ENCODE measurements at regions not wholly inside any gene's neighbourhood (a gene's known extent, or its start where the extent isn't known, plus 50 kb on each side); places are given as distances from the start of the nearest gene placed in this dataset.

- TF ChIP-seq CTCF (IDR thresholded peaks at IDR 0.05 in 2 of 3, conservative IDR thresholded peaks at IDR 0.05 in 1 of 3; ENCODE audit: borderline replicate concordance in 1 of 3, insufficient read depth in 1 of 3, low read depth in 2 of 3, low read length in 2 of 3) (no peak), ZNF274 (IDR thresholded peaks at IDR 0.05; ENCODE audit: low read depth, low read length) (no peak), ZBTB33 (IDR thresholded peaks at IDR 0.05; ENCODE audit: extremely low read depth, insufficient replicate concordance, low read length) (no peak), FOSL1 (IDR thresholded peaks at IDR 0.05; ENCODE audit: low read depth) (no peak), SP1 (IDR thresholded peaks at IDR 0.05; ENCODE audit: low read depth) (no peak), POLR2A (IDR thresholded peaks at IDR 0.05; ENCODE audit: borderline replicate concordance, extremely low read depth, insufficient read depth, insufficient read length) (no peak), POLR2AphosphoS5 (IDR thresholded peaks at IDR 0.05; ENCODE audit: low read depth, low read length) (no peak), TCF7L2 (IDR thresholded peaks at IDR 0.05; ENCODE audit: borderline replicate concordance, extremely low read depth, insufficient read depth, insufficient read length) (no peak), SIN3A (IDR thresholded peaks at IDR 0.05; ENCODE audit: low read depth) (no peak), ATF3 (IDR thresholded peaks at IDR 0.05) (no peak), EZH2 (IDR thresholded peaks at IDR 0.05) (no peak), REST (IDR thresholded peaks at IDR 0.05; ENCODE audit: low read depth) (no peak), ELF1 (IDR thresholded peaks at IDR 0.05; ENCODE audit: borderline replicate concordance, low read depth) (no peak), RAD21 (IDR thresholded peaks at IDR 0.05; ENCODE audit: low read depth) (no peak)
Measured at GRCh38 chr9:1948541-1948940, 66.6 kb upstream of the SMARCA2 start.

Measured in HCT116 (cell line).